ENCODE measurements at regions not wholly inside any gene's neighbourhood (a gene's known extent, or its start where the extent isn't known, plus 50 kb on each side); places are given as distances from the start of the nearest gene placed in this dataset.

GRCh38 chr12:59873136-59873535 is 277.3 kb downstream of the SLC16A7 start:
- peaks cover 10% of the 10 kb centered on the region for H3K4me1 Mint-ChIP-seq
- Histone ChIP-seq H3K4me1 (ENCODE audit: control insufficient read depth in 1 of 2, insufficient read depth in 2 of 2, low read length in 2 of 2) (no peaks in the 10 kb centered on the region), H3K27ac (ENCODE audit: low read depth in 1 of 2, low read length in 2 of 2) (no peak overlapping the region), H4K20me1 (ENCODE audit: insufficient read depth, low read length) (no peaks in the 10 kb centered on the region), H3K79me2 (ENCODE audit: insufficient read depth, low read length) (no peaks in the 10 kb centered on the region), H2AFZ (ENCODE audit: insufficient read depth, low read depth, low read length, poor library complexity, severe bottlenecking) (no peak overlapping the region), H3K4me3 (replicated peaks in 1 of 3; ENCODE audit: low read depth in 2 of 3, low read length in 3 of 3) (no peak overlapping the region), H3K36me3 (replicated peaks in 1 of 2; ENCODE audit: control insufficient read depth in 1 of 2, insufficient read depth in 2 of 2, low read length in 2 of 2) (no peaks in the 10 kb centered on the region), H3K4me2 (replicated peaks; ENCODE audit: extremely low read depth, low read length, poor library complexity, severe bottlenecking) (no peak overlapping the region), H3K9ac (ENCODE audit: insufficient read depth, low read length, poor library complexity, severe bottlenecking) (no peak overlapping the region), H3K9me3 (replicated peaks in 1 of 2; ENCODE audit: control insufficient read depth in 1 of 2, insufficient read depth in 1 of 2, low read length in 2 of 2) (peaks cover 17 to 21% of the 10 kb centered on the region in 2 donors), H3K27me3 (ENCODE audit: control insufficient read depth in 2 of 2, insufficient read depth in 2 of 2, low read length in 2 of 2) (no peaks in the 10 kb centered on the region)
- H3K27me3 Mint-ChIP-seq (ENCODE audit: low read depth in 3 of 3), result no peaks in the 10 kb centered on the region
- H3K36me3 Mint-ChIP-seq, result no peaks in the 10 kb centered on the region
- no peak for TF ChIP-seq CTCF (IDR thresholded peaks at IDR 0.05)
- intact Hi-C loops (cut with micrococcal nuclease), result no loop called here
- WGBS (ENCODE audit: insufficient coverage), result no CpG with 5 or more reads among the region's 1 CpG
- H3K9me3 Mint-ChIP-seq, result peaks cover 7 to 25% (median 23%) of the 10 kb centered on the region in 7 donors
- H3K4me3 Mint-ChIP-seq, result no peak overlapping the region
- H3K27ac Mint-ChIP-seq, result peak overlapping the region in 1 of 7 donors; percentile 11
- no peak for DNase-seq

GRCh38 chr12:59874781-59875180 is 279.0 kb downstream of the SLC16A7 start:
- intact Hi-C loops (cut with micrococcal nuclease), result no loop called here
- H3K79me2 ChIP-seq (ENCODE audit: insufficient read depth, low read length), result no peaks in the 10 kb centered on the region
- no peak overlapping the region for H3K9ac ChIP-seq (ENCODE audit: insufficient read depth, low read length, poor library complexity, severe bottlenecking)
- no peak for DNase-seq
- peaks cover 17 to 21% of the 10 kb centered on the region in 2 donors for H3K9me3 ChIP-seq (replicated peaks in 1 of 2; ENCODE audit: control insufficient read depth in 1 of 2, insufficient read depth in 1 of 2, low read length in 2 of 2)
- H3K4me1 ChIP-seq (ENCODE audit: control insufficient read depth in 1 of 2, insufficient read depth in 2 of 2, low read length in 2 of 2), result no peaks in the 10 kb centered on the region
- no peak overlapping the region for H2AFZ ChIP-seq (ENCODE audit: insufficient read depth, low read depth, low read length, poor library complexity, severe bottlenecking)
- H3K27ac ChIP-seq (ENCODE audit: low read depth in 1 of 2, low read length in 2 of 2), result no peak overlapping the region
- TF ChIP-seq CTCF (IDR thresholded peaks at IDR 0.05), result no peak
- H3K4me2 ChIP-seq (replicated peaks; ENCODE audit: extremely low read depth, low read length, poor library complexity, severe bottlenecking), result no peak overlapping the region
- Mint-ChIP-seq H3K4me3 (no peak overlapping the region), H3K4me1 (peaks cover 6% of the 10 kb centered on the region), H3K27me3 (ENCODE audit: low read depth in 3 of 3) (no peaks in the 10 kb centered on the region), H3K27ac (no peak overlapping the region), H3K9me3 (peaks cover 7 to 25% (median 23%) of the 10 kb centered on the region in 7 donors), H3K36me3 (no peaks in the 10 kb centered on the region)
- WGBS (ENCODE audit: insufficient coverage), result no CpG with 5 or more reads among the region's 1 CpG
- H4K20me1 ChIP-seq (ENCODE audit: insufficient read depth, low read length), result no peaks in the 10 kb centered on the region
- no peaks in the 10 kb centered on the region for H3K36me3 ChIP-seq (replicated peaks in 1 of 2; ENCODE audit: control insufficient read depth in 1 of 2, insufficient read depth in 2 of 2, low read length in 2 of 2)
- no peaks in the 10 kb centered on the region for H3K27me3 ChIP-seq (ENCODE audit: control insufficient read depth in 2 of 2, insufficient read depth in 2 of 2, low read length in 2 of 2)
- no peak overlapping the region for H3K4me3 ChIP-seq (replicated peaks in 1 of 3; ENCODE audit: low read depth in 2 of 3, low read length in 3 of 3)

Measured in CD14-positive monocyte (primary cell).